GM23338 (cell line): ENCODE measurements at regions not wholly inside any gene's neighbourhood (a gene's known extent, or its start where the extent isn't known, plus 50 kb on each side); places are given as distances from the start of the nearest gene placed in this dataset.

Source experiments
- CTCF ChIP-seq, 2 experiments: fragments of 200-600 bp in 1 of 2; sonication (generic) in 1 of 2; conservative IDR thresholded peaks; 2 replicates each; pipeline versions ENCODE4 v1.5.1 to v1.6.1; 2016 to 2017; ENCODE audit warnings: antibody characterized with exemption in 2 of 2, low read depth in 2 of 2, mild to moderate bottlenecking in 2 of 2, moderate library complexity in 1 of 2
- JUNB ChIP-seq: IDR thresholded peaks from one replicate; pipeline ENCODE4 v1.6.1; 2016; ENCODE audit warnings: antibody characterized with exemption; ENCODE audit not compliant: unreplicated experiment
- STAT1 ChIP-seq: IDR thresholded peaks from one replicate; pipeline ENCODE4 v1.6.1; 2016; ENCODE audit warnings: antibody characterized with exemption; ENCODE audit not compliant: unreplicated experiment
- TF ChIP-seq, protein P1 (sequence below): fragments of 250-450 bp; sonication (Bioruptor Pico); IDR thresholded peaks from 2 replicates; pipeline ENCODE4 v1.5.0; 2020; ENCODE audit warnings: mild to moderate bottlenecking, moderate library complexity
- TF ChIP-seq, protein P2 (sequence below): IDR thresholded peaks from one replicate; pipeline ENCODE4 v1.6.1; 2018; ENCODE audit warnings: antibody characterized with exemption; ENCODE audit not compliant: unreplicated experiment

DNA sequence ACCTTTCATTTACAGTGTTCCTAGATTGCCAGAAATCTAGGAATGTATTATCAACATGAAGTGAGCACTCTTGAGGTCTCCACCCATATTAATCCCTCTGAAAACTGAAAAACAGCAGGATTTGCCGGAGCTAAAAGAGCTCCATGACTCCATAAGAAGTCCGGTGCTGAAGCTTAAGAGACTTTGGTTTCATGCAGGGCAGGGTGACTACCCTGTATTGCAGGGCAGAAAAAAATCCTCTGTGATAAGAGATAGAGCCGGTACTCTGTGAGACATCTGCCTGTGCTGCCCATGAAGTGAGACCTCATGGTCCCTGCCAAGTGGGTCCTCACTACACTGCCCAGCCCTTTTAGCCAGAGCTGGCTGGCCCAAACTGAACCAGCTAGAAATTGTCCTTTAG lies 127.2 kb upstream of the NPY2R start (continued):
- TF ChIP-seq, protein P1, sequence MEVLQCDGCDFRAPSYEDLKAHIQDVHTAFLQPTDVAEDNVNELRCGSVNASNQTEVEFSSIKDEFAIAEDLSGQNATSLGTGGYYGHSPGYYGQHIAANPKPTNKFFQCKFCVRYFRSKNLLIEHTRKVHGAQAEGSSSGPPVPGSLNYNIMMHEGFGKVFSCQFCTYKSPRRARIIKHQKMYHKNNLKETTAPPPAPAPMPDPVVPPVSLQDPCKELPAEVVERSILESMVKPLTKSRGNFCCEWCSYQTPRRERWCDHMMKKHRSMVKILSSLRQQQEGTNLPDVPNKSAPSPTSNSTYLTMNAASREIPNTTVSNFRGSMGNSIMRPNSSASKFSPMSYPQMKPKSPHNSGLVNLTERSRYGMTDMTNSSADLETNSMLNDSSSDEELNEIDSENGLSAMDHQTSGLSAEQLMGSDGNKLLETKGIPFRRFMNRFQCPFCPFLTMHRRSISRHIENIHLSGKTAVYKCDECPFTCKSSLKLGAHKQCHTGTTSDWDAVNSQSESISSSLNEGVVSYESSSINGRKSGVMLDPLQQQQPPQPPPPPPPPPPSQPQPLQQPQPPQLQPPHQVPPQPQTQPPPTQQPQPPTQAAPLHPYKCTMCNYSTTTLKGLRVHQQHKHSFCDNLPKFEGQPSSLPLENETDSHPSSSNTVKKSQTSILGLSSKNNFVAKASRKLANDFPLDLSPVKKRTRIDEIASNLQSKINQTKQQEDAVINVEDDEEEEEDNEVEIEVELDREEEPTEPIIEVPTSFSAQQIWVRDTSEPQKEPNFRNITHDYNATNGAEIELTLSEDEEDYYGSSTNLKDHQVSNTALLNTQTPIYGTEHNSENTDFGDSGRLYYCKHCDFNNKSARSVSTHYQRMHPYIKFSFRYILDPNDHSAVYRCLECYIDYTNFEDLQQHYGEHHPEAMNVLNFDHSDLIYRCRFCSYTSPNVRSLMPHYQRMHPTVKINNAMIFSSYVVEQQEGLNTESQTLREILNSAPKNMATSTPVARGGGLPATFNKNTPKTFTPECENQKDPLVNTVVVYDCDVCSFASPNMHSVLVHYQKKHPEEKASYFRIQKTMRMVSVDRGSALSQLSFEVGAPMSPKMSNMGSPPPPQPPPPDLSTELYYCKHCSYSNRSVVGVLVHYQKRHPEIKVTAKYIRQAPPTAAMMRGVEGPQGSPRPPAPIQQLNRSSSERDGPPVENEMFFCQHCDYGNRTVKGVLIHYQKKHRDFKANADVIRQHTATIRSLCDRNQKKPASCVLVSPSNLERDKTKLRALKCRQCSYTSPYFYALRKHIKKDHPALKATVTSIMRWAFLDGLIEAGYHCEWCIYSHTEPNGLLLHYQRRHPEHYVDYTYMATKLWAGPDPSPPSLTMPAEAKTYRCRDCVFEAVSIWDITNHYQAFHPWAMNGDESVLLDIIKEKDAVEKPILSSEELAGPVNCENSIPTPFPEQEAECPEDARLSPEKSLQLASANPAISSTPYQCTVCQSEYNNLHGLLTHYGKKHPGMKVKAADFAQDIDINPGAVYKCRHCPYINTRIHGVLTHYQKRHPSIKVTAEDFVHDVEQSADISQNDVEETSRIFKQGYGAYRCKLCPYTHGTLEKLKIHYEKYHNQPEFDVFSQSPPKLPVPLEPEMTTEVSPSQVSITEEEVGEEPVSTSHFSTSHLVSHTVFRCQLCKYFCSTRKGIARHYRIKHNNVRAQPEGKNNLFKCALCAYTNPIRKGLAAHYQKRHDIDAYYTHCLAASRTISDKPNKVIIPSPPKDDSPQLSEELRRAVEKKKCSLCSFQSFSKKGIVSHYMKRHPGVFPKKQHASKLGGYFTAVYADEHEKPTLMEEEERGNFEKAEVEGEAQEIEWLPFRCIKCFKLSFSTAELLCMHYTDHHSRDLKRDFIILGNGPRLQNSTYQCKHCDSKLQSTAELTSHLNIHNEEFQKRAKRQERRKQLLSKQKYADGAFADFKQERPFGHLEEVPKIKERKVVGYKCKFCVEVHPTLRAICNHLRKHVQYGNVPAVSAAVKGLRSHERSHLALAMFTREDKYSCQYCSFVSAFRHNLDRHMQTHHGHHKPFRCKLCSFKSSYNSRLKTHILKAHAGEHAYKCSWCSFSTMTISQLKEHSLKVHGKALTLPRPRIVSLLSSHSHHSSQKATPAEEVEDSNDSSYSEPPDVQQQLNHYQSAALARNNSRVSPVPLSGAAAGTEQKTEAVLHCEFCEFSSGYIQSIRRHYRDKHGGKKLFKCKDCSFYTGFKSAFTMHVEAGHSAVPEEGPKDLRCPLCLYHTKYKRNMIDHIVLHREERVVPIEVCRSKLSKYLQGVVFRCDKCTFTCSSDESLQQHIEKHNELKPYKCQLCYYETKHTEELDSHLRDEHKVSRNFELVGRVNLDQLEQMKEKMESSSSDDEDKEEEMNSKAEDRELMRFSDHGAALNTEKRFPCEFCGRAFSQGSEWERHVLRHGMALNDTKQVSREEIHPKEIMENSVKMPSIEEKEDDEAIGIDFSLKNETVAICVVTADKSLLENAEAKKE (CRISPR knock-in tag): no peak
- TF ChIP-seq STAT1: no peak
- TF ChIP-seq, protein P2, sequence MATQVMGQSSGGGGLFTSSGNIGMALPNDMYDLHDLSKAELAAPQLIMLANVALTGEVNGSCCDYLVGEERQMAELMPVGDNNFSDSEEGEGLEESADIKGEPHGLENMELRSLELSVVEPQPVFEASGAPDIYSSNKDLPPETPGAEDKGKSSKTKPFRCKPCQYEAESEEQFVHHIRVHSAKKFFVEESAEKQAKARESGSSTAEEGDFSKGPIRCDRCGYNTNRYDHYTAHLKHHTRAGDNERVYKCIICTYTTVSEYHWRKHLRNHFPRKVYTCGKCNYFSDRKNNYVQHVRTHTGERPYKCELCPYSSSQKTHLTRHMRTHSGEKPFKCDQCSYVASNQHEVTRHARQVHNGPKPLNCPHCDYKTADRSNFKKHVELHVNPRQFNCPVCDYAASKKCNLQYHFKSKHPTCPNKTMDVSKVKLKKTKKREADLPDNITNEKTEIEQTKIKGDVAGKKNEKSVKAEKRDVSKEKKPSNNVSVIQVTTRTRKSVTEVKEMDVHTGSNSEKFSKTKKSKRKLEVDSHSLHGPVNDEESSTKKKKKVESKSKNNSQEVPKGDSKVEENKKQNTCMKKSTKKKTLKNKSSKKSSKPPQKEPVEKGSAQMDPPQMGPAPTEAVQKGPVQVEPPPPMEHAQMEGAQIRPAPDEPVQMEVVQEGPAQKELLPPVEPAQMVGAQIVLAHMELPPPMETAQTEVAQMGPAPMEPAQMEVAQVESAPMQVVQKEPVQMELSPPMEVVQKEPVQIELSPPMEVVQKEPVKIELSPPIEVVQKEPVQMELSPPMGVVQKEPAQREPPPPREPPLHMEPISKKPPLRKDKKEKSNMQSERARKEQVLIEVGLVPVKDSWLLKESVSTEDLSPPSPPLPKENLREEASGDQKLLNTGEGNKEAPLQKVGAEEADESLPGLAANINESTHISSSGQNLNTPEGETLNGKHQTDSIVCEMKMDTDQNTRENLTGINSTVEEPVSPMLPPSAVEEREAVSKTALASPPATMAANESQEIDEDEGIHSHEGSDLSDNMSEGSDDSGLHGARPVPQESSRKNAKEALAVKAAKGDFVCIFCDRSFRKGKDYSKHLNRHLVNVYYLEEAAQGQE: no peak
- no peak for TF ChIP-seq JUNB
- TF ChIP-seq CTCF (conservative IDR thresholded peaks at IDR 0.05; ENCODE audit: low read depth in 2 of 2): no peak
